NCI-H2029 (cell line): ENCODE measurements at regions not wholly inside any gene's neighbourhood (a gene's known extent, or its start where the extent isn't known, plus 50 kb on each side); places are given as distances from the start of the nearest gene placed in this dataset.
A peak's percentile ranks its signal among the peaks of the same experiment; 100 is the strongest.
"Not testable (repeated sequence)": the region's sequence is repeated elsewhere in the genome, so short reads cannot be mapped to it uniquely, and the experiment has no call there.

Source experiments
- DNase-seq: peaks from one replicate; lab custom pipeline; 2025; lab: John Stamatoyannopoulos, UW

- no peak for DNase-seq
These were observed 387.0 kb downstream of the USP25 start for GRCh38 chr21:16116798-16117197.

GRCh38 chr21:16117331-16117730, 387.5 kb downstream of the USP25 start:
- DNase-seq: no peak

GRCh38 chr21:16117851-16118590, 388.2 kb downstream of the USP25 start:
- DNase-seq: no peak

- DNase-seq: no peak
These were observed 394.8 kb downstream of the USP25 start for GRCh38 chr21:16124378-16125138.

GRCh38 chr21:16125274-16125673, 395.5 kb downstream of the USP25 start:
- DNase-seq: no peak

- not testable (repeated sequence) for DNase-seq
These were observed 402.7 kb downstream of the USP25 start for GRCh38 chr21:16132453-16132852.

- no peak for DNase-seq
These were observed 403.5 kb downstream of the USP25 start for GRCh38 chr21:16133248-16133647.

- no peak for DNase-seq
These were observed 404.4 kb downstream of the USP25 start for GRCh38 chr21:16134134-16134533.

GRCh38 chr21:16137106-16137505, 407.3 kb downstream of the USP25 start:
- DNase-seq: no peak

- no peak for DNase-seq
These were observed 415.3 kb downstream of the USP25 start for GRCh38 chr21:16145052-16145451.

GRCh38 chr21:16145479-16145878, 415.7 kb downstream of the USP25 start:
- no peak for DNase-seq

- no peak for DNase-seq
These were observed 424.5 kb downstream of the USP25 start for GRCh38 chr21:16154321-16154720.

- no peak for DNase-seq
These were observed 425.3 kb downstream of the USP25 start for GRCh38 chr21:16154951-16155635.

- no peak for DNase-seq
These were observed 427.2 kb downstream of the USP25 start for GRCh38 chr21:16156841-16157489.

- DNase-seq: no peak
These were observed 429.6 kb downstream of the USP25 start for GRCh38 chr21:16159213-16159970.

- DNase-seq: no peak
These were observed 430.2 kb downstream of the USP25 start for GRCh38 chr21:16159971-16160350.

- DNase-seq: peak; percentile 17
These were observed 433.2 kb downstream of the USP25 start for GRCh38 chr21:16162953-16163352.

GRCh38 chr21:16169102-16169511, 439.3 kb downstream of the USP25 start:
- no peak for DNase-seq

- DNase-seq: no peak
These were observed 440.0 kb downstream of the USP25 start for GRCh38 chr21:16169779-16170178.

- DNase-seq: no peak
These were observed 446.8 kb downstream of the USP25 start for GRCh38 chr21:16176570-16176969.

GRCh38 chr21:16177532-16177931, 447.8 kb downstream of the USP25 start:
- DNase-seq: no peak

- DNase-seq: no peak
These were observed 450.0 kb downstream of the USP25 start for GRCh38 chr21:16179773-16180172.
